Parathyroid adenoma (tissue), 2 donors: ENCODE measurements at regions not wholly inside any gene's neighbourhood (a gene's known extent, or its start where the extent isn't known, plus 50 kb on each side); places are given as distances from the start of the nearest gene placed in this dataset.

Source experiments
- H2AFZ ChIP-seq: fragments of 300-600 bp; sonication (generic); one replicate; pipeline ENCODE4 v1.7.0; 2017; ENCODE audit warnings: antibody characterized with exemption, mild to moderate bottlenecking
- H3K27ac ChIP-seq: fragments of 300-600 bp; sonication (generic); one replicate; pipeline ENCODE4 v1.7.0; 2017
- H3K27me3 ChIP-seq: fragments of 300-600 bp; sonication (generic); one replicate; pipeline ENCODE4 v1.7.0; 2017; ENCODE audit warnings: low read length; ENCODE audit not compliant: control insufficient read depth, insufficient read depth
- H3K36me3 ChIP-seq: fragments of 300-600 bp; sonication (generic); one replicate; pipeline ENCODE4 v1.7.0; 2017; ENCODE audit warnings: low read length; ENCODE audit not compliant: control insufficient read depth, insufficient read depth
- H3K4me1 ChIP-seq: fragments of 300-600 bp; sonication (generic); one replicate; pipeline ENCODE4 v1.7.0; 2017; ENCODE audit warnings: control low read depth
- H3K4me2 ChIP-seq: fragments of 300-600 bp; sonication (generic); one replicate; pipeline ENCODE4 v1.7.0; 2017; ENCODE audit warnings: low read length
- H3K4me3 ChIP-seq: fragments of 300-600 bp; sonication (generic); one replicate; pipeline ENCODE4 v1.7.0; 2017; ENCODE audit warnings: low read depth, low read length
- H3K79me2 ChIP-seq: fragments of 300-600 bp; sonication (generic); one replicate; pipeline ENCODE4 v1.7.0; 2017; ENCODE audit warnings: control low read depth
- H3K9ac ChIP-seq: fragments of 300-600 bp; sonication (generic); one replicate; pipeline ENCODE4 v1.7.0; 2017; ENCODE audit warnings: mild to moderate bottlenecking
- H3K9me3 ChIP-seq: fragments of 300-600 bp; sonication (generic); one replicate; pipeline ENCODE4 v1.7.0; 2017; ENCODE audit warnings: low read length; ENCODE audit not compliant: control insufficient read depth
- CTCF ChIP-seq: fragments of 300-600 bp; sonication (generic); IDR thresholded peaks from one replicate; pipeline ENCODE4 v1.7.0; 2017; ENCODE audit warnings: antibody characterized with exemption, mild to moderate bottlenecking
- donor health status: primary hyperparathyroidism.

DNA sequence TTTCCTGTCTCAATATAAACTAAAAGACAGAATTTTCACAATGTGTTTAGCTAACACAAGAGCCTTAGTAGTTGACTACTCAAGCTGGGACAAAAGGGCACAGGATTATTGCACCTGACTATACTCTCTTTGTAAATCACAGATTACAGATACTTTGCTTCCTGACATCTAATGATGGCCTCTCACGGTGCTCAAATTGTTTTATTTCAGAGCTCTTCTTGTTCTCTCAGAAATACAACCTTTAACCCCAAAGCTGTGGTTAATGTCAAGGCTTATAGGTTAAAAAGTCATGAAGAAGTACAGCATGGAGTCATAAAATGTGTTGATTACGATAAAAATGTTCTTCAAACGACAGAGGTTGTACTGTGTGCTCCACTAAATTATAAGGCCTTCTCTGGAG lies 89.9 kb upstream of the CPNE8 start:
- H3K27ac ChIP-seq: no peak overlapping the region
- H3K9me3 ChIP-seq: no peaks in the 10 kb centered on the region
- no peaks in the 10 kb centered on the region for H3K27me3 ChIP-seq
- no peak for TF ChIP-seq CTCF
- H3K36me3 ChIP-seq: no peaks in the 10 kb centered on the region
- no peak overlapping the region for H2AFZ ChIP-seq
- H3K9ac ChIP-seq: no peak overlapping the region
- no peaks in the 10 kb centered on the region for H3K4me1 ChIP-seq
- no peak overlapping the region for H3K4me2 ChIP-seq
- no peaks in the 10 kb centered on the region for H3K79me2 ChIP-seq
- no peak overlapping the region for H3K4me3 ChIP-seq

DNA sequence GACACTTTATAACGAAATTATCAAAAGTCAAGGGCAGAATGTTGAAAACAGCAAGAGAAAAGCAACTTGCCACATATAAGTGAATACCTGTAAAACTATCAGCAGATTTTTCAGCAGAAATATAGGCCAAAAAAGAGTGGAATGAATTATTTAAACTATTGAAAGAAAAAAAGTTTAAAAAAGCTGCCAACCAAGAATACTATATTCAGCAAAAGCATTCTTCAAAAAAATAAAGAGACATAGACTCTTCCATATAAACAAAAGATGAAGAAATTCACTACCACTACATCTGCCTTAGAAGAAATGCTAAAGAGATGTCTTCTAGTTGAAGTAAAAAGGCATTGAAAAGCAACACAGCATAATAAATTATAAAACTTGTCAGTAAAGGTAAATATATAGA lies 80.6 kb upstream of the CPNE8 start:
- Histone ChIP-seq H3K36me3 (no peaks in the 10 kb centered on the region), H3K27ac (no peak overlapping the region), H3K27me3 (no peaks in the 10 kb centered on the region), H2AFZ (no peak overlapping the region), H3K4me3 (no peak overlapping the region), H3K4me2 (no peak overlapping the region), H3K9me3 (peaks cover 2% of the 10 kb centered on the region), H3K79me2 (no peaks in the 10 kb centered on the region), H3K9ac (no peak overlapping the region), H3K4me1 (no peaks in the 10 kb centered on the region)
- TF ChIP-seq CTCF: no peak

DNA sequence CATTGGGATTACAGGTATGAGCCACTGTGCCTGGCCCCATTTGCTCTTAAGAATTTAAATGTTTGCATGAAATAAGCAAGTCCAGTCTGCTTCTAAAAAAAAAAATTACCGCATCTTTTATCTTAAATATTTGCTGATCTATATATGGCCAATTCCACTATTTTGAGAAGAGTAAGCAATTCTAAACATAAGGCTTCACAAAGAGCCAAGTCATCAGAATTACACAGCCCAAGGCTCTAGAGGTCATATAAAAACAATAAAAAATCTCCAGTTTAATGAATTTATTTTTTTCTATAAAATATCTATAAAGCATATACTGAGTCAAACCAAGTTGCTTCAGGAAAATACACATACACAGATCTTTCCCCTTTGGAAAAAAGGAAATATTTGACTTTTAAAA lies 79.0 kb upstream of the CPNE8 start:
- no peak overlapping the region for H3K4me3 ChIP-seq
- no peaks in the 10 kb centered on the region for H3K4me1 ChIP-seq
- no peaks in the 10 kb centered on the region for H3K79me2 ChIP-seq
- peaks cover 2% of the 10 kb centered on the region for H3K9me3 ChIP-seq
- no peak overlapping the region for H3K27ac ChIP-seq
- H3K9ac ChIP-seq: no peak overlapping the region
- no peak for TF ChIP-seq CTCF
- no peaks in the 10 kb centered on the region for H3K36me3 ChIP-seq
- no peak overlapping the region for H2AFZ ChIP-seq
- no peak overlapping the region for H3K4me2 ChIP-seq
- H3K27me3 ChIP-seq: no peaks in the 10 kb centered on the region

DNA sequence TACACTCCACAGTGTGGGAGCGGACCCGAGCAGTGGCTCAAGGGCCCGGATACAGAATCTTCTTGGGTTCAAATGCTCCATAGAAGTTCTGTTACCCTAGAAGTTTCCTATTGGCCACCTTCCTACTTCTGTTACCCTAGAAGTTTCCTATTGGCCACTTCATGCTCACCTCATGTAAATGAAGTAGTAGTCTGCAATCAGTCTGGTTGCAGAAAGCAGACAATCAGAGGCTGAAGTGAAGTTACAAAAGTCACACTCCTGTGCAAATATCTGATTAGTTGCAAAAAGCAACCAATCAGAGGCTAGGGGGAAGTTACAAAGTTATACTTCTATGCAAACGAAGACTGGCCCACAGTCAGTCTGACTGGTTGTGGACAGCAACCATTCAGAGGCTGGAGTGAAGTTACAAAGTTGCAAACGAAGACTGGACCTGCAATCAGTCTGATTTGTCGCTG lies 77.8 kb upstream of the CPNE8 start:
- no peaks in the 10 kb centered on the region for H3K79me2 ChIP-seq
- no peak for TF ChIP-seq CTCF
- H3K36me3 ChIP-seq: no peaks in the 10 kb centered on the region
- peaks cover 2% of the 10 kb centered on the region for H3K9me3 ChIP-seq
- H3K4me3 ChIP-seq: no peak overlapping the region
- H3K27ac ChIP-seq: no peak overlapping the region
- H2AFZ ChIP-seq: no peak overlapping the region
- no peaks in the 10 kb centered on the region for H3K27me3 ChIP-seq
- no peak overlapping the region for H3K9ac ChIP-seq
- no peak overlapping the region for H3K4me2 ChIP-seq
- H3K4me1 ChIP-seq: no peaks in the 10 kb centered on the region

GRCh38 chr12:38977132-38977531 lies 71.7 kb upstream of the CPNE8 start:
- Histone ChIP-seq H3K4me3 (no peak overlapping the region), H3K9ac (no peak overlapping the region), H3K4me1 (no peaks in the 10 kb centered on the region), H3K9me3 (no peaks in the 10 kb centered on the region), H3K79me2 (no peaks in the 10 kb centered on the region), H3K36me3 (no peaks in the 10 kb centered on the region), H3K27me3 (no peaks in the 10 kb centered on the region), H3K4me2 (no peak overlapping the region), H2AFZ (no peak overlapping the region), H3K27ac (no peak overlapping the region)
- TF ChIP-seq CTCF: no peak
